ENCODE measurements at regions not wholly inside any gene's neighbourhood (a gene's known extent, or its start where the extent isn't known, plus 50 kb on each side); places are given as distances from the start of the nearest gene placed in this dataset.

- TF ChIP-seq, protein P1, sequence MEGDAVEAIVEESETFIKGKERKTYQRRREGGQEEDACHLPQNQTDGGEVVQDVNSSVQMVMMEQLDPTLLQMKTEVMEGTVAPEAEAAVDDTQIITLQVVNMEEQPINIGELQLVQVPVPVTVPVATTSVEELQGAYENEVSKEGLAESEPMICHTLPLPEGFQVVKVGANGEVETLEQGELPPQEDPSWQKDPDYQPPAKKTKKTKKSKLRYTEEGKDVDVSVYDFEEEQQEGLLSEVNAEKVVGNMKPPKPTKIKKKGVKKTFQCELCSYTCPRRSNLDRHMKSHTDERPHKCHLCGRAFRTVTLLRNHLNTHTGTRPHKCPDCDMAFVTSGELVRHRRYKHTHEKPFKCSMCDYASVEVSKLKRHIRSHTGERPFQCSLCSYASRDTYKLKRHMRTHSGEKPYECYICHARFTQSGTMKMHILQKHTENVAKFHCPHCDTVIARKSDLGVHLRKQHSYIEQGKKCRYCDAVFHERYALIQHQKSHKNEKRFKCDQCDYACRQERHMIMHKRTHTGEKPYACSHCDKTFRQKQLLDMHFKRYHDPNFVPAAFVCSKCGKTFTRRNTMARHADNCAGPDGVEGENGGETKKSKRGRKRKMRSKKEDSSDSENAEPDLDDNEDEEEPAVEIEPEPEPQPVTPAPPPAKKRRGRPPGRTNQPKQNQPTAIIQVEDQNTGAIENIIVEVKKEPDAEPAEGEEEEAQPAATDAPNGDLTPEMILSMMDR (IDR thresholded peaks at IDR 0.05): no peak
- TF ChIP-seq POLR2A (IDR thresholded peaks at IDR 0.05): no peak
These were observed 101.0 kb downstream of the SNX19 start for GRCh38 chr11:130815097-130815802.

Data from uterus (tissue), 2 donors.